SJCRH30 (cell line): ENCODE measurements at regions not wholly inside any gene's neighbourhood (a gene's known extent, or its start where the extent isn't known, plus 50 kb on each side); places are given as distances from the start of the nearest gene placed in this dataset.
"Not testable (repeated sequence)": the region's sequence is repeated elsewhere in the genome, so short reads cannot be mapped to it uniquely, and the experiment has no call there.

Experiments used
- DNase-seq, 2 experiments: peaks; one replicate each; pipeline ENCODE4 v3.0.0-alpha.2; 2015 to 2020
- H3K27ac ChIP-seq: fragments of 250-450 bp; sonication (Bioruptor Pico); 2 replicates; pipeline ENCODE4 v1.5.1; 2020; ENCODE audit warnings: mild to moderate bottlenecking, moderate library complexity
- H3K27me3 ChIP-seq: fragments of 250-450 bp; sonication (Bioruptor Pico); 2 replicates; pipeline ENCODE4 v1.5.1; 2020; ENCODE audit warnings: mild to moderate bottlenecking, moderate library complexity
- H3K36me3 ChIP-seq: fragments of 250-450 bp; sonication (Bioruptor Pico); 2 replicates; pipeline ENCODE4 v1.5.1; 2020; ENCODE audit warnings: mild to moderate bottlenecking, moderate library complexity
- H3K4me1 ChIP-seq: fragments of 250-450 bp; sonication (Bioruptor Pico); 2 replicates; pipeline ENCODE4 v1.5.1; 2020; ENCODE audit warnings: mild to moderate bottlenecking, moderate library complexity
- H3K4me3 ChIP-seq: fragments of 250-450 bp; sonication (Bioruptor Pico); 2 replicates; pipeline ENCODE4 v1.5.1; 2020; ENCODE audit warnings: mild to moderate bottlenecking, moderate library complexity
- H3K9me3 ChIP-seq: fragments of 250-450 bp; sonication (Bioruptor Pico); replicated peaks from 2 replicates; pipeline ENCODE4 v1.5.1; 2020; ENCODE audit warnings: mild to moderate bottlenecking, moderate library complexity

- H3K9me3 ChIP-seq, result no peaks in the 10 kb centered on the region
- H3K27me3 ChIP-seq, result no peaks in the 10 kb centered on the region
- no peaks in the 10 kb centered on the region for H3K4me1 ChIP-seq
- no peak overlapping the region for H3K27ac ChIP-seq
- DNase-seq, result no peak
- no peaks in the 10 kb centered on the region for H3K36me3 ChIP-seq
- H3K4me3 ChIP-seq, result no peak overlapping the region
Measured at GRCh38 chr3:139136469-139137202, 91.9 kb upstream of the PRR23C start.

GRCh38 chr3:139140553-139140952 lies 95.9 kb upstream of the PRR23C start:
- no peaks in the 10 kb centered on the region for H3K9me3 ChIP-seq
- no peak for DNase-seq
- no peak overlapping the region for H3K27ac ChIP-seq
- no peaks in the 10 kb centered on the region for H3K27me3 ChIP-seq
- no peaks in the 10 kb centered on the region for H3K4me1 ChIP-seq
- H3K4me3 ChIP-seq, result no peak overlapping the region
- no peaks in the 10 kb centered on the region for H3K36me3 ChIP-seq

- DNase-seq, H3K9me3 ChIP-seq, H3K27me3 ChIP-seq, H3K4me1 ChIP-seq, H3K4me3 ChIP-seq, H3K27ac ChIP-seq, H3K36me3 ChIP-seq: not testable (repeated sequence)
Measured at GRCh38 chr3:139145980-139146379, 101.3 kb upstream of the PRR23C start.

GRCh38 chr3:139151530-139151929 lies 106.8 kb upstream of the PRR23C start:
- H3K4me3 ChIP-seq, result no peak overlapping the region
- H3K36me3 ChIP-seq, result no peaks in the 10 kb centered on the region
- H3K27ac ChIP-seq, result no peak overlapping the region
- no peaks in the 10 kb centered on the region for H3K9me3 ChIP-seq
- no peak for DNase-seq
- H3K4me1 ChIP-seq, result no peaks in the 10 kb centered on the region
- H3K27me3 ChIP-seq, result no peaks in the 10 kb centered on the region; the same call in 1 of the 2 replicates

GRCh38 chr3:139153434-139153833 lies 108.7 kb upstream of the PRR23C start:
- not testable (repeated sequence) for H3K27ac ChIP-seq, H3K4me1 ChIP-seq, H3K36me3 ChIP-seq, H3K4me3 ChIP-seq, H3K27me3 ChIP-seq, DNase-seq, H3K9me3 ChIP-seq

GRCh38 chr3:139157161-139157932 lies 112.7 kb upstream of the PRR23C start:
- Histone ChIP-seq H3K27me3 (no peaks in the 10 kb centered on the region; the same call in 1 of the 2 replicates), H3K27ac (no peak overlapping the region), H3K9me3 (no peaks in the 10 kb centered on the region), H3K36me3 (no peaks in the 10 kb centered on the region), H3K4me3 (no peak overlapping the region), H3K4me1 (no peaks in the 10 kb centered on the region)
- no peak for DNase-seq

- H3K27ac ChIP-seq, result no peak overlapping the region
- no peak overlapping the region for H3K4me3 ChIP-seq
- DNase-seq, result no peak
- no peaks in the 10 kb centered on the region for H3K9me3 ChIP-seq
- H3K36me3 ChIP-seq, result no peaks in the 10 kb centered on the region
- no peaks in the 10 kb centered on the region; the same call in 1 of the 2 replicates for H3K27me3 ChIP-seq
- no peaks in the 10 kb centered on the region for H3K4me1 ChIP-seq
Measured at GRCh38 chr3:139159356-139159755, 114.7 kb upstream of the PRR23C start.

GRCh38 chr3:139173372-139174108 lies 128.8 kb upstream of the PRR23C start:
- Histone ChIP-seq H3K27me3 (no peaks in the 10 kb centered on the region), H3K36me3 (no peaks in the 10 kb centered on the region), H3K4me1 (no peaks in the 10 kb centered on the region), H3K27ac (no peak overlapping the region), H3K9me3 (no peaks in the 10 kb centered on the region), H3K4me3 (peak overlapping the region; percentile 24)
- no peak for DNase-seq

- Histone ChIP-seq H3K4me3 (no peak overlapping the region), H3K4me1 (no peaks in the 10 kb centered on the region)
- DNase-seq, result no peak
Measured at GRCh38 chr3:139180489-139180888, 135.8 kb upstream of the PRR23C start.

GRCh38 chr3:139182143-139182542 lies 137.5 kb upstream of the PRR23C start:
- H3K9me3 ChIP-seq, result no peaks in the 10 kb centered on the region
- no peak overlapping the region for H3K27ac ChIP-seq
- no peaks in the 10 kb centered on the region for H3K4me1 ChIP-seq
- H3K4me3 ChIP-seq, result no peak overlapping the region
- H3K27me3 ChIP-seq, result no peaks in the 10 kb centered on the region
- no peak for DNase-seq
- H3K36me3 ChIP-seq, result no peaks in the 10 kb centered on the region

More at GRCh38 chr3:139180489-139180888, 135.8 kb upstream of the PRR23C start:
- no peaks in the 10 kb centered on the region for H3K9me3 ChIP-seq
- H3K36me3 ChIP-seq, result no peaks in the 10 kb centered on the region
- no peaks in the 10 kb centered on the region for H3K27me3 ChIP-seq
- no peak overlapping the region for H3K27ac ChIP-seq

- H3K27ac ChIP-seq, result no peak overlapping the region
- H3K36me3 ChIP-seq, result no peaks in the 10 kb centered on the region
- H3K4me1 ChIP-seq, result no peaks in the 10 kb centered on the region
- no peaks in the 10 kb centered on the region for H3K27me3 ChIP-seq
- no peak for DNase-seq
- no peak overlapping the region for H3K4me3 ChIP-seq
- no peaks in the 10 kb centered on the region for H3K9me3 ChIP-seq
Measured at GRCh38 chr3:139182598-139182997, 137.9 kb upstream of the PRR23C start.

- no peaks in the 10 kb centered on the region for H3K36me3 ChIP-seq
- no peaks in the 10 kb centered on the region for H3K27me3 ChIP-seq
- H3K9me3 ChIP-seq, result no peaks in the 10 kb centered on the region
- no peaks in the 10 kb centered on the region for H3K4me1 ChIP-seq
- no peak overlapping the region for H3K4me3 ChIP-seq
- no peak for DNase-seq
- no peak overlapping the region for H3K27ac ChIP-seq
Measured at GRCh38 chr3:139185527-139185926, 140.8 kb upstream of the PRR23C start.

GRCh38 chr3:139187154-139187553 lies 142.5 kb upstream of the PRR23C start:
- no peaks in the 10 kb centered on the region for H3K27me3 ChIP-seq
- H3K4me3 ChIP-seq, result no peak overlapping the region
- no peaks in the 10 kb centered on the region for H3K36me3 ChIP-seq
- no peak overlapping the region for H3K27ac ChIP-seq
- no peaks in the 10 kb centered on the region for H3K4me1 ChIP-seq
- no peaks in the 10 kb centered on the region for H3K9me3 ChIP-seq
- no peak for DNase-seq

- H3K27ac ChIP-seq, result no peak overlapping the region
- H3K4me1 ChIP-seq, result no peaks in the 10 kb centered on the region
- no peaks in the 10 kb centered on the region for H3K36me3 ChIP-seq
- no peaks in the 10 kb centered on the region for H3K27me3 ChIP-seq
- no peak overlapping the region for H3K4me3 ChIP-seq
- H3K9me3 ChIP-seq, result no peaks in the 10 kb centered on the region
- no peak for DNase-seq
Measured at GRCh38 chr3:139187648-139188047, 143.0 kb upstream of the PRR23C start.

- DNase-seq, result no peak
- H3K27ac ChIP-seq, result no peak overlapping the region
Measured at GRCh38 chr3:139189943-139190342, 145.3 kb upstream of the PRR23C start.

More at GRCh38 chr3:139189943-139190342, 145.3 kb upstream of the PRR23C start:
- Histone ChIP-seq H3K27me3 (no peaks in the 10 kb centered on the region), H3K36me3 (no peaks in the 10 kb centered on the region), H3K4me1 (no peaks in the 10 kb centered on the region), H3K4me3 (no peak overlapping the region), H3K9me3 (no peaks in the 10 kb centered on the region)
